ENCODE measurements at regions not wholly inside any gene's neighbourhood (a gene's known extent, or its start where the extent isn't known, plus 50 kb on each side); places are given as distances from the start of the nearest gene placed in this dataset.

DNA sequence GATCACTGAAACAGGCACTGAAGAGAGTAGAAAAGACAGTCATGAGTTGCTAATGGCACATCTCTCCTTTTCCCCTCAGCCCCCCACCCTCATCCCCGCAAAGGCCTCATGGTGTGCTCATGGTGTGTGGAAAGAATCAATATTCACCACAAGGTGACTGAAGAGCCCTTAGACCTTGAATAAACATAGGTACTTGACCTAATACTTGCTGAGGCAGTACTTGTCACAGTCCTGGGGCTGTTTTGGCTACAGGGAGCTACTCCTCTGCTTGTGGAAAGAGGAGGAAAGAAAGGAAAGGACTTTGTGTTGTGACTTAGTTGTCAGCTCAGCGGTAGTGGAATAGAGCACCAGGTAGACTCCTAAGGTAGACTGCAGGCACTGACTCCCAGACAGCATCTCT is 537.8 kb upstream of the CCDC179 start:
- no peak overlapping the region for H3K4me3 Mint-ChIP-seq
- peaks cover 4% of the 10 kb centered on the region for H3K9me3 Mint-ChIP-seq
- ATAC-seq, result no peak
- no peaks in the 10 kb centered on the region for H3K4me1 Mint-ChIP-seq
- H3K36me3 Mint-ChIP-seq, result no peaks in the 10 kb centered on the region
- no peak for DNase-seq (ENCODE audit: low spot score in 2 of 2)
- no peak overlapping the region for H3K27ac Mint-ChIP-seq

DNA sequence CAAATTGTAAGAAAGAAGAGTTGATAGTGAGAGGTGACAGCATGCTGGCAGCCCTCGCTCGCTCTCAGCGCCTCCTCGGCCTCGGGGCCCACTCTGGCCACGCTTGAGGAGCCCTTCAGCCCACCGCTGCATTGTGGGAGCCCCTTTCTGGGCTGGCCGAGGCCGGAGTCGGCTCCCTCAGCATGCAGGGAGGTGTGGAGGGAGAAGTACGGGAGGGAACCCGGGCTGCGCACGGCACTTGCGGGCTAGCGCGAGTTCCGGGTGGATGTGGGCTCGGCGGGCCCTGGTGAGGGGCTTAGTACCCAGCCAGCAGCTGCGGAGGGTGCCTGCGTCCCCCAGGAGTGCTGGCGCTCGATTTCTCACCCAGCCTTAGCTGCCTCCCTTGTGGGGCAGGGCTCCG is 539.7 kb upstream of the CCDC179 start:
- Mint-ChIP-seq H3K4me3 (no peak overlapping the region), H3K9me3 (peaks cover 4% of the 10 kb centered on the region), H3K4me1 (no peaks in the 10 kb centered on the region), H3K36me3 (no peaks in the 10 kb centered on the region), H3K27ac (no peak overlapping the region)
- ATAC-seq, result no peak
- DNase-seq (ENCODE audit: low spot score in 2 of 2), result no peak

DNA sequence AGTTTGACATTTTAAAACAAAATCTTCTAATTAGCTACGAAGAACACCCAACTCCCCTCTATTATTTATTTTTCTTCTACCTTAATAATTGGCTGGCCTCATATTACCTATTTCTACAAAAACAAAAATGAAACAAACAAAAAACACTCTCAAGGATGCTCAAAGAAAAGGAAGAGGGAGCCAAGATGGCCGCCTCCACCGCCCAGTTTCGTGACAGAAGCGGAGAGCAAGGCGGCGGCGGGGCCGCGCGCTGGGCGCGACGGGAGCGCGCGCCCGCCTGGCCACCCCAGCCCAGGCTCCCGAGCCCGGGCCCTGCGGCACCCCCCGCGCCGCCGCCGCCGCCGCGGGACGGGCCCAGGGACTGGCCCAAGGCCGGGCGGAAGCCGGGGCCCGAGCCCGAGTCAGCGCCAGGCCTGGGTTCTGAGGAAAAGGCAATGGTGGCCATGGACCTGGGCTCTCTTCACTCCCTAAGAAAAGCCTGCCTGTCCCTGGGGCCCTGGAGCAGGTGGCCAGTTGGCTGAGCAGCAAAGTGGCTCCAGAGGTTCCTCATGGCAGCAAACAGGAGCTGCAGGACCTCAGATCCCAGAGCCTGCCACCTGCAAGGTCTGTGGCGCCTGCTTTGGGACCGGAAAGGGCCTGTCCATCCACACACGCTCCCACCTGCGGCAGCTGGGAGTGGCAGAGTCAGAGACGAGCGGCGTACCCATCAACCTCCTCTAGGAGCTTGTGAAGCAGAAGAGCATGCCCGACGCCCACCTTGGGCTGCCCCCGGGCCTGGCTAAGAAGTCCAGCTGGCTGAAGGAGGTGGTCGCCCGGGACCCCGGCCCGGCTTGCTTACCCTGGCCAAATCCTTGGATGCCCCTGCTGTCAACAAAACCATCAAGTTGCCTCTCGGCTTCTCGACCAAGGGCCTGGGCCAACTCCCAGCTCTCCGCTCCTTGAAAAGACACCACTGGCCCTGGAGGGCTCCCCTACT is 543.2 kb upstream of the CCDC179 start:
- ATAC-seq (no peak), DNase-seq (ENCODE audit: low spot score in 2 of 2) (no peak)
- Mint-ChIP-seq H3K9me3 (peaks cover 9% of the 10 kb centered on the region), H3K4me3 (no peak overlapping the region), H3K36me3 (no peaks in the 10 kb centered on the region), H3K4me1 (no peaks in the 10 kb centered on the region), H3K27ac (no peak overlapping the region)

DNA sequence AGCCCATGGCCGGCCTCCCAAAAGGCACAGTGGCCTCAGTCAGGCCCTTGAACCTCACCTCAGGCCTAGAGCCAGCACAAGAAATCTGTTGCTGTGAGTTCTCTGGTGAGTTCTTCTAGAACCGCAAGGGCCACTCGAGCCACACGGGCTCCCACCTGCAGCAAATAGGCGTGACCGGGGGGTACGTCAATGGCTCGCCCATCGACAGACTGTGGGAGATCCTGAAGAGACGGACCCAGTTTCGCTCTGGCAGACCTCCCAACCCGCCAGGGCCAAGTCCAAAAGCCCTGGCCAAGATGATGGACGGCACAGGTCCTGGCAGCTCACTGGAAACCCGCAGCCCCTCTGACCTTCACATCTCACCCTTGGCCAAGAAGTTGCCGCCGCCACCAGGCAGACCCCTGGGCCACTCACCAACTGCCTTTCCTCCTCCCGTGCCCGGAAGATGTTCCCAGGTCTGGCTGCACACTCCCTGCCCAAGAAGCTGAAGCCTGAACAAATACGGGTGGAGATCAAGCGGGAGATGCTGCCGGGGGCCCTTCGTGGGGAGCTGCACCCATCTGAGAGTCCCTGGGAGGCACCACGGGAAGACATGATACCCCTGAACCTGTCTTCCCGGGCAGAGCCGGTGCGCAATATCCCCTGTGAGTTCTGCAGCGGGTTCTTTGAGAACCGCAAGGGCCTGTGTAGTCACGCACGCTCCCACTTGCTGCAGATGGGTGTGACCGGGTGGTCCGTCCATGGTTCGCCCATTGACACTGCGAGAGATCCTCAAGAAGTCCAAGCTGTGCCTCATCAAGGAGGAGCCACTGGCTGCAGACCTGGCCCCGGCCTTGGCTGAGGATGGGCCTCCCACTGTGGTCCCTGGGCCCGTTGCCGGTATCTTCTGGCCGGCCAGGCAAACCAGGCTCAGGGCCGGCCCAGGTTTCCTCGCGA is 544.2 kb upstream of the CCDC179 start:
- no peak for DNase-seq (ENCODE audit: low spot score in 2 of 2)
- ATAC-seq, result no peak
- H3K9me3 Mint-ChIP-seq, result peaks cover 9% of the 10 kb centered on the region

DNA sequence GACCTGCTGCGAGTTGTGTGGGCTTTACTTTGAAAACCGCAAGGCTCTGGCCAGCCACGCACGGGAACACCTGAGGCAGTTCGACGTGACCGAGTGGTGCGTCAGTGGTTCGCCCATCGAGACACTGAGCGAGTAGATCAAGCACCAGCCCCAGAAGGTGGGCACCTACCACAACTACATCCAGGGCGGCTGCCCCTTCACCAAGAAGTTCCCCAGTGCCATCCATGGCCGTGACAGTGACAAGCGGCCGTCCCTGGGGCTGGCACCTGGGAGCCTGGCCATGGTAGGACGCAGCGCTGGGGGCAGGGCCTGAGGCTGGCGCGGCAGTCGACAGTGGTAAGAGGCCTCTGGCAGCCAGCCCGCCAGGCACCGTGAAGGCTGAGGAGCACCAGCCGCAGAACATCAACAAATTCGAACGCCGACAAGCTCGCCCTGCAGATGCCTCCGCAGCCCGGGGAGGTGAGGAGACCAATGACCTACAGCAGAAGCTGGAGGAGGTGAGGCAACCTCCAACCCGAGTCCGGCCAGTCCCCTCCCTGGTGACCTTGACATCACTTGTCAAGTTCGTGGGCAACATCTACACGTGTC is 545.2 kb upstream of the CCDC179 start:
- ATAC-seq, result no peak
- DNase-seq (ENCODE audit: low spot score in 2 of 2), result no peak
- Mint-ChIP-seq H3K27ac (no peak overlapping the region), H3K4me1 (no peaks in the 10 kb centered on the region), H3K9me3 (peaks cover 12% of the 10 kb centered on the region), H3K4me3 (no peak overlapping the region), H3K36me3 (no peaks in the 10 kb centered on the region)

More for the DNA sequence above, 544.2 kb upstream of the CCDC179 start:
- H3K36me3 Mint-ChIP-seq, result no peaks in the 10 kb centered on the region
- no peak overlapping the region for H3K27ac Mint-ChIP-seq
- no peaks in the 10 kb centered on the region for H3K4me1 Mint-ChIP-seq
- H3K4me3 Mint-ChIP-seq, result no peak overlapping the region

DNA sequence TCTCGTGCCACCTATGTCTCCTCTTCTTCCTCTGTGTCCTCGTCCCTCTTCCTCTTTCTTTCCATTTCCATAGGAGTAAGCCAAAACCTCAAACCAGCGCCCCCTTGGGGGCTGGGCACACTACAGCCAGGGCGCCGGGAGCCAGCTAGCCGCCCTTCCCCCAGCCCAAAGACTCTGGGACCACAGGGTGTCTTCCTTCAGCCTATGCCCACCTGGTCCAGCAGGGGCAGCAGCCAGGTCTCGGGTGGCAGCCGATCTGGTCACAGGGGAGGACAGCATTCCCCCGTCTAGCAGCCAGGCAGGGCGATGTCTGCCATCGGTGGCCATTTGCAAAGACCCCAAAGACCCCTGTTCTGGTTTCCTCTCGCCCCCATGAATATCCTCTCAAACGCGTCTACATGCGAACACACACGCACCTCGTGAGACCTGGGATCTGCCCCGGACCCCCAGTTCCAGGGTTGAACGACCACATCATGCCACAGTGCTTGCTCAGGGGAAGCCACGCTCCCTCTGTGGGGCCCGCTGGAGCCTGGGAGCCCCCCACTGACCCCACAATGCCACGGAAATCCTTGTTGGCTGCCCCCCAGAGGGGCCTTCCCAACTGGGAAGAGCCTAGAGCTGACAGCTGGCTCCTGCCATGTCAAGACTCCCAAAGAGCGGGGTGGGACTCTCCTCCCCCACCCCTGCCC is 546.0 kb upstream of the CCDC179 start:
- H3K36me3 Mint-ChIP-seq, result no peaks in the 10 kb centered on the region
- DNase-seq (ENCODE audit: low spot score in 2 of 2) (no peak), ATAC-seq (no peak)
- no peak overlapping the region for H3K27ac Mint-ChIP-seq
- peaks cover 18% of the 10 kb centered on the region for H3K9me3 Mint-ChIP-seq
- H3K4me3 Mint-ChIP-seq, result no peak overlapping the region
- H3K4me1 Mint-ChIP-seq, result no peaks in the 10 kb centered on the region

DNA sequence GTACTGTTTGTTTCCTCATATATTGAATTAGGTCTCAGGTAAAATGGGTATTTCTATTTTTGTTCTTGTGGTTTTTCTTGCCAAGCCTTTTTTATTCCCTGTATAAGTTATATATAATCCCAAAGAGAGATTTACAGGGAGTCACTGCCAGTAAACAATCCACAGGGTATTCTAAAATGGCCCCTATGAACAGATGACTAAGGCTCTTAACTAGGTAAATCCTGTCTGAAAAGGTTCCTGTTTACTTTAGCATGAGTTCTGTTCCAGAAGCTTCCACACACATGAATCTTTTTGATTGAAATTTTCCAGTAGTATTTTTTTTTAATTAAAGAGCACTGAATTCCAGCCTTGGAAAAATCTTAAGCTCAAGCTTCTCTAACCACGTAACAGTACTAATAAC is 552.8 kb upstream of the CCDC179 start:
- H3K9me3 Mint-ChIP-seq, result peaks cover 18% of the 10 kb centered on the region
- ATAC-seq (no peak), DNase-seq (ENCODE audit: low spot score in 2 of 2) (no peak)
- no peaks in the 10 kb centered on the region for H3K36me3 Mint-ChIP-seq
- H3K4me1 Mint-ChIP-seq, result no peaks in the 10 kb centered on the region
- no peak overlapping the region for H3K27ac Mint-ChIP-seq
- H3K4me3 Mint-ChIP-seq, result no peak overlapping the region

DNA sequence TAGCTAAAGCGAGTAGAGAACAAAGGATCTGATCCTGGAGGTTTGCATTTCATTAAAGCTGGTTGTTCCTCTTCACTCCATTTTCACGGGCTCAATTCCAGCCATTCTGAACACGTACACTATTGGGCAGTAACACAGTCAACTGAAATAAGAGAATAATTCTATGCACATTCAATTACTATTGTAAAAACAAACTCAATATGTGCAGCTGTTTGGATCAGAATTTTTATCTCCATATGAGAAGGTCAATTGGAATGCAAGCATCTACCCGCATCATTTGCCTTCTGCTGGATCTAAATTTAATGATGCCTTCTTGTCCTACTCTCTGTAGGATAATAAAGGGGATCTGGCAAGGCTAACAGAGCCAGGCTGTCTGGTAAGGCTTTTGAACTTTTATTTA is 562.8 kb upstream of the CCDC179 start:
- H3K4me1 Mint-ChIP-seq, result no peaks in the 10 kb centered on the region
- no peak overlapping the region for H3K4me3 Mint-ChIP-seq
- DNase-seq (ENCODE audit: low spot score in 2 of 2) (no peak), ATAC-seq (no peak)
- no peak overlapping the region for H3K27ac Mint-ChIP-seq
- H3K9me3 Mint-ChIP-seq, result peaks cover 12% of the 10 kb centered on the region
- H3K36me3 Mint-ChIP-seq, result no peaks in the 10 kb centered on the region

DNA sequence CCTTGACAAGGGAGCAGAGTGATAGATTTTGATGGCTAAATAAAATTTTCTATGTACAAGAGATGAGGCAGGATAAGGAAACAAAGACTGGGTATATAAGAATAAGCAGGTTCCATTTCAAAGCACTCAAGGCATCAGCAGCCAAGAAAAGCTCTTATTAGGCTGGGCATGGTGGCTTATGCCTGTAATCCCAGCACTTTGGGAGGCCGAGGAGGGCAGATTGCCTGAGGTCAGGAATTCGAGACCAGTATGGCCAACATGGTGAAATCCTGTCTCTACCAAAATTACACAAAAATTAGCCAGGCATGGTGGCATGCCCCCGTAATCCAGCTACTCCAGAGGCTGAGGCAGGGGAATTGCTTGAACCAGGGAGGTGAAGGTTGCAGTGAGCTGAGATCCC is 563.4 kb upstream of the CCDC179 start:
- Mint-ChIP-seq H3K4me3 (no peak overlapping the region), H3K9me3 (peaks cover 9% of the 10 kb centered on the region), H3K4me1 (no peaks in the 10 kb centered on the region), H3K36me3 (no peaks in the 10 kb centered on the region), H3K27ac (no peak overlapping the region)
- DNase-seq (ENCODE audit: low spot score in 2 of 2) (no peak), ATAC-seq (no peak)

DNA sequence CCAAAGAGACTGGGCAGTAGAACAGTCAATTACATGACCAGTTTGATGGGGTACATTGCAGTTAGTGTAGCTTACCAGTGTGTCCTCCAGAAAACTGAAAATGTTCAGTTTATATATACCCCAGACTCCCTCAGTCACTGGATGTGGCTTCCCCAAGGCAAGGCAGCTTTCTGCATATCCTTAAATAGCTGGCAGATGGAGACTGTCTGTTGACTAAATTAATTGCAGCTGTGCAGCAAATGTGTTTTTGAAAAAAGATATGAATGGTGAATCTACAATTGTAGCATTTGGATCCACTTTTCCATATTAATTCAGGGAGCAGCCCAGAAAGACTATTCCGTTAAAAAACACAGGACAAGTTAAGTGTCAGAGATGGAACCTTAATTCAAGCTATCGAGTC is 565.1 kb upstream of the CCDC179 start:
- Mint-ChIP-seq H3K4me1 (no peaks in the 10 kb centered on the region), H3K9me3 (peaks cover 10% of the 10 kb centered on the region), H3K27ac (no peak overlapping the region), H3K36me3 (no peaks in the 10 kb centered on the region), H3K4me3 (no peak overlapping the region)
- no peak for DNase-seq (ENCODE audit: low spot score in 2 of 2)
- no peak for ATAC-seq

DNA sequence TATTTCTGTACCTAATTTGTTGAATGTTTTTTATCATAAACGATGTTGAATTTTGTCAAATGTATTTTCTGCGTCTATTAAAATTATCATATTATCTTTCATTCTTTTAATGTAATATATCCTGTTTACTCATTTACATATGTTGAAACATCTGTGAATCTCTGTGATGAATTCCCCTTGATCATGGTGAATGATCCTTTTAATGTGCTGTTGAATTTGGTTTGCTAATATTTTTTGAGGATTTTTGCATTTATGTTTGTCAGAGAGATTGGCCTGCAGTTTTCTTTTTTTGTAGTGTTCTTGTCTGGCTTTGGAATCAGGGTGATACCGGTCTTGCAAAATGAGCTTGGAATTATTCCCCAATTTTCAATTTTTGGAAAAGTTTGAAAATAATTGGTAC is 569.3 kb upstream of the CCDC179 start:
- H3K4me1 Mint-ChIP-seq, result no peaks in the 10 kb centered on the region
- no peak for ATAC-seq

DNA sequence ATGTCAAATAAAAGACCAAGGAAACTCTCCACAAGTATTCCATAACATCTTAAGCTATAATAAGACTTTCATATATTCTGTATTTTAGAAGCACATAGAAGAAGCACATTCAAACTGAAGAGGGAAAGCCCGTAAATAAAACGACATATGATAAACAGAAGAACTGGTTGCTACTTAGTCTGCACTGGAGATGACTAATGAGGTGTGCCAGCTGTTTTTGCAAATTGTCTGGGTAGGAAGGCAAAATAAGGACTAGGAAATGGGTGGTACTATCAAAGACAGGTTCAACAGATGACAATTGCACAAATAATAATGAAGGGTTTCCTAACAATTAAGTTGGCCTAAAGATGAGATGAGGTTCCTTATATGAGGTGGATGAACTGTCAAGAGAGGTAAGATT is 593.2 kb upstream of the CCDC179 start:
- Mint-ChIP-seq H3K4me3 (no peak overlapping the region), H3K27ac (no peak overlapping the region), H3K4me1 (no peaks in the 10 kb centered on the region), H3K9me3 (peaks cover 3% of the 10 kb centered on the region), H3K36me3 (no peaks in the 10 kb centered on the region)
- ATAC-seq (no peak), DNase-seq (ENCODE audit: low spot score in 2 of 2) (no peak)

More for the DNA sequence above, 569.3 kb upstream of the CCDC179 start:
- Mint-ChIP-seq H3K4me3 (no peak overlapping the region), H3K36me3 (no peaks in the 10 kb centered on the region), H3K27ac (no peak overlapping the region), H3K9me3 (peaks cover 8% of the 10 kb centered on the region)
- DNase-seq (ENCODE audit: low spot score in 2 of 2), result no peak

DNA sequence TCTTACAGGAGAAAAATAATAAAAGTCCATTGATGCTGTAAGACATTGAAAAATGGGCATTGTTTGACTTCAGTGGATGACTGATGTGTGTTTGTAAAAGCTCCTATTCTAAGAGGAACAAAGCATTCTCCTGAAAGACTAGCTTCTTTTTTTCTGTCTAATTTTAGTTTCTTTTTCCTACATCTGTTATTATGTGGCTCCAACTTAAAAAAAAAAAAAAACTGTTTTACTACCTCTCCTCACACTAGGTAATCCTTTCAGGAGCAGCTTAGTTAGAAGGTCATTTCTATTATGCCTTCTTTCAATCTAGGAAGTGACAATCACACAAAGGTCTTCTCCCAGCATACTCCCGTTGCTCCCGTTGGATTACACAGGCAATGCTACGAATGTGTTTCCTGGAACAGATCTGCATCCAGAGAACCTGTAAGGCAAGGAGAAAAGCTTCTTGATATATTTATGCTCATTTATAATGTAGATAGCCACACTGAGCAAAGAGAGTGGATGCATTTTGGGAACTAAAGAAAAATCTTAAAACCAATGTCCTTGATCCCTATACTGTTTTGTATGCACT is 595.1 kb upstream of the CCDC179 start:
- no peak overlapping the region for H3K27ac Mint-ChIP-seq
- H3K4me1 Mint-ChIP-seq, result no peaks in the 10 kb centered on the region
- no peaks in the 10 kb centered on the region for H3K36me3 Mint-ChIP-seq
- peaks cover 4% of the 10 kb centered on the region for H3K9me3 Mint-ChIP-seq
- H3K4me3 Mint-ChIP-seq, result no peak overlapping the region
- DNase-seq (ENCODE audit: low spot score in 2 of 2) (no peak), ATAC-seq (no peak)

DNA sequence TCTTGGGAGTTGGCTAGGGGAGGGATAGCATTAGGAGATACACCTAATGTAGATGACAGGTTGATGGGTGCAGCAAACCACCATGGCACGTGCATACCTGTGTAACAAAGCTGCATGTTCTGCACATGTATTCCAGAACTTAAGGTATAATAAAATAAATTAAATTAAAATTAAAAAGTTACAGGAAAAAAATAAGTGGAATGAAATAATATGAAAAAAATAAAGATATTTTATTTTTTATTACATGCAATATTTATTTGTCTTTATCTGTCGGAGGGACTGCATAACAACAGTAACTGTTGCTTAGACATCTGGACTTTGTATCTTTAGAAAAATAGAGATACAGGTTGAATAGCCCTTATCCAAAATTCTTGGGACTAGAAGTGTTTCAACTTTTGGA is 597.4 kb upstream of the CCDC179 start:
- no peaks in the 10 kb centered on the region for H3K4me1 Mint-ChIP-seq
- peaks cover 7% of the 10 kb centered on the region for H3K9me3 Mint-ChIP-seq
- H3K27ac Mint-ChIP-seq, result no peak overlapping the region
- H3K36me3 Mint-ChIP-seq, result no peaks in the 10 kb centered on the region
- no peak overlapping the region for H3K4me3 Mint-ChIP-seq
- ATAC-seq (no peak), DNase-seq (ENCODE audit: low spot score in 2 of 2) (no peak)

DNA sequence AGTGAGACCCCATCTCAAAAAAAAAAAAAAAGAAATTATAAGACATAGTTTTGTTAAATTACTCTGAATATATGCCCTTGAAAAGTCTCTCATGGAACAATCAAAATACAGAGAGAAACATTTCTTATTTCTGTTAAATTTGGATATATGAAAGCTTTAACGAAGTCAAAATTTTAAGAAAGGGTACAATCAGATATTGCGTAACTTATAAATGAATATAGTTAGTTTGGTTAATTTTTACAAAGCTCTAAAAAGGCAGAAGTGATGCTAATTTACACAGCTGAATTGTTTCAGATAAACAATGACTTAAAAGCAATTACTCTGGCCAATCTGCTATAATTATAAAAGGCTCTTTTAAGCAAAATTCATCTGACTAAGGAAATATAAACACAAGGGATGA is 611.6 kb upstream of the CCDC179 start:
- H3K27ac Mint-ChIP-seq, result no peak overlapping the region
- H3K4me3 Mint-ChIP-seq, result no peak overlapping the region
- no peaks in the 10 kb centered on the region for H3K4me1 Mint-ChIP-seq
- ATAC-seq, result no peak
- H3K9me3 Mint-ChIP-seq, result peaks cover 6% of the 10 kb centered on the region
- H3K36me3 Mint-ChIP-seq, result no peaks in the 10 kb centered on the region
- DNase-seq (ENCODE audit: low spot score in 2 of 2), result no peak
